HG03025 (cell line): ENCODE measurements at regions not wholly inside any gene's neighbourhood (a gene's known extent, or its start where the extent isn't known, plus 50 kb on each side); places are given as distances from the start of the nearest gene placed in this dataset.

Source experiments
- ATAC-seq: cut with Tn5 transposase; IDR thresholded peaks from one replicate; pipeline ENCODE4 v1.9.1; 2021; ENCODE audit warnings: mild to moderate bottlenecking, moderate library complexity; ENCODE audit not compliant: unreplicated experiment, low FRiP score

- ATAC-seq, result no peak
Observed at GRCh38 chr9:82284758-82285157, 296.2 kb downstream of the SPATA31D1 start.

- no peak for ATAC-seq
Observed at GRCh38 chr9:82295181-82295580, 306.6 kb downstream of the SPATA31D1 start.

- no peak for ATAC-seq
Observed at GRCh38 chr9:82299870-82300269, 311.3 kb downstream of the SPATA31D1 start.

- no peak for ATAC-seq
Observed at GRCh38 chr9:82302968-82303655, 314.5 kb downstream of the SPATA31D1 start.

DNA sequence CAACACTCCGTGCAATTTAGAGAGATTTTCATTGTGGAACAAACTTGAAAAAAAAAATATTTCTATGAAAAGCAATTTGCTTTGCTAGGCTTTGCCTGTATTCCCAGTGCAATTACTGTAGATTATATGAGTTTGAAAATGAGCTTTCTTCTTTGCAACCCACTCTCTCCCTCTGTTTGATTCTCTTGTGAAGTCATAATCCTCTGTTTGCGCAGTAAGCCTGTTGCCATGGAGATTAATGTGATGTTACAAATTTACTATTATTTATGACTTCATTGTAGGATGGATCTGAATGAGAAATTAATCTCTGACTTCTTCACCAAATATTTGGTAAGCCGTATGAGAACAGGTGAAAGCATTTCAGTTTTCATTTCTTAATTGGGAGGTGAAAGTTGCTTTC, 320.3 kb downstream of the SPATA31D1 start:
- no peak for ATAC-seq

GRCh38 chr9:82313697-82314096, 325.1 kb downstream of the SPATA31D1 start:
- ATAC-seq, result no peak

DNA sequence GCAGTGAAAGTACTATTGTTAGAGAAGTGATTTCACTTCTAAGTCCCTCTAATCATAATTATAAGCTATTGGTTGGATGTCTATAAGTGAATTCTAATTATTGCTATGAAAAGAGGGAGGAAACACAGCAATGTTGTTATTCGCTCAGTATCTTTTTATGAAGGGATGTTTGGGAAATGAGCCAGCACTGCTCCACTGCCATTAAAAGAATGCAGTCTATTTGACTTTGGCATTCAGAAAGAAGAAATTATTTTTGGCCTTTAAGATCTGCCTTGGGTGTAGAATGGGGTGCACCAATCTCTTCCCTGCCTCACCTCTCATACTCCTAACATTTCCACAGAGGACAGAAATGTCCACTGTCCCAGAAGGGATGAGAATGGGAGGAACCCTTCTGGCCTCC, 332.0 kb downstream of the SPATA31D1 start:
- no peak for ATAC-seq

- ATAC-seq, result no peak
Observed at GRCh38 chr9:82325907-82326306, 337.3 kb downstream of the SPATA31D1 start.

- no peak for ATAC-seq
Observed at GRCh38 chr9:82327641-82328040, 339.1 kb downstream of the SPATA31D1 start.

GRCh38 chr9:82331079-82331478, 342.5 kb downstream of the SPATA31D1 start:
- ATAC-seq, result no peak

- no peak for ATAC-seq
Observed at GRCh38 chr9:82332018-82332773, 343.6 kb downstream of the SPATA31D1 start.

- no peak for ATAC-seq
Observed at GRCh38 chr9:82332774-82333152, 344.2 kb downstream of the SPATA31D1 start.

- no peak for ATAC-seq
Observed at GRCh38 chr9:82333671-82334070, 345.1 kb downstream of the SPATA31D1 start.

GRCh38 chr9:82334286-82334685, 345.7 kb downstream of the SPATA31D1 start:
- ATAC-seq, result no peak

DNA sequence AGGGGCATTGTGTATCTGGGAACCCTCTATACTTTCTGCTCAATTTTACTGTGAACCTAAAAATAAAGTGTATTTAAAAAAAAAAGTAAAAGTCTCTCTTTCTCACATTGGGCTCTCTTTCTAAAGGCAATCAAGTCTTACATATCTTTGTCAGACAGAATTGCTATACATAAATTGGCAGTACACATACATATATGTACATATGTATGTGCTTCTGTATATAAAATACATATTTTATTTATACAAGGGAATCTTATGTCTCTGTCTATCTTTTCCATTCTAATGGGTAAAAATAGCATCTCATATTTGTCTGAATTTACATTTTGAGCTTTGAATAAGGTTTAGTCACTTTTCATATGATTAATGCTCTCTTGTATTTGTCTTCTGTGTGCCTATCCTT, 348.8 kb downstream of the SPATA31D1 start:
- ATAC-seq, result no peak

DNA sequence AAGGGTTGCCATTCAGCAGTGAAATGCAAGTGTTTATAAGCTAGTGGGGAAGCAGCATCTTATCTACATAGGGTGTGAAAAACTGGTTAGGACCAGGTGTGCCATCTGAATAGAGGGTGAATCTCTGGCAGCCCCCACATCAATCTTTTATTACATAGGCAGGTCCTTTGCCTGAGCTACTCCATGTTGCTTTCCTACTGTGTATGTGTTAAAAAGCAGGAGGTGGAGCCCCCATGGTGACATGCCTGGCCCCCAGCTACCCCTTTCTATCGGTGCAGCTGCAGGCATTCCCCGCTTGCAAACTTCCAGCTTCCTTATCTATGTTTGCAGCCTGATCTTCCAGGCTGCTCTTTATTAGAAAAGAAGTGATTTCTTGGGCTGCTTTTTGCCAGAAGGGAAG, 353.5 kb downstream of the SPATA31D1 start:
- ATAC-seq, result no peak

GRCh38 chr9:82346040-82346439, 357.5 kb downstream of the SPATA31D1 start:
- no peak for ATAC-seq

DNA sequence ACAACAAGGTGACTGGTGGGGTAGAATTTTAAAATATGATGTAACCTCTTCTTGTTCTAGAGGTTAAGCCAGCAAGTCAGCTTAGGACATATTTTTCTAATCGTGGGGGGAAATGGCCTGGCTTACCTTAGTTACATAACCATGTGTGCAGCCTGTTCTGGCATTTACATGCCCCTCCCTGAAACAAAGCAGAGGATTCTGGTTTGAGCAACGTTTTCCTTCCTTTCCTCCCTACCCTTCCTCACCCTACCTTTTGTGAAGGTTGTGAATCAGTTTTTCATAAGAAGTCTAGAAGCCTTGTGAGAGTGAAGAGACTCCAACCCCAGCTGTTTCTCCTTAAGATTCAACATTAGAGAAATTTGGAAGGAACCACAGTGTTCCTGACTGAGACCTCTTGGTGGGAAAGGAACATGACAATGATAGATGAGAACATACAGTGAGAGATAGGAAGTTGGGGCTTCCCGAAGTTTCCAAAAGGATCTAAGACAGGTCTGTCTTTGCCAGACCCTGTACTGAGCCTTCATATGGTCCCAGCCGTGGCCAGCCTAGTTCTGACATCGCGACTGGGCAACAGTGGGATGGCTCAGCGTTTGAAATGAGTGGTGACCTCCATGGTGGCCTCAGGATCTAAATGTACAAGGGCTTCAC, 365.2 kb downstream of the SPATA31D1 start:
- no peak for ATAC-seq

GRCh38 chr9:82354279-82354659, 365.7 kb downstream of the SPATA31D1 start:
- ATAC-seq, result no peak

DNA sequence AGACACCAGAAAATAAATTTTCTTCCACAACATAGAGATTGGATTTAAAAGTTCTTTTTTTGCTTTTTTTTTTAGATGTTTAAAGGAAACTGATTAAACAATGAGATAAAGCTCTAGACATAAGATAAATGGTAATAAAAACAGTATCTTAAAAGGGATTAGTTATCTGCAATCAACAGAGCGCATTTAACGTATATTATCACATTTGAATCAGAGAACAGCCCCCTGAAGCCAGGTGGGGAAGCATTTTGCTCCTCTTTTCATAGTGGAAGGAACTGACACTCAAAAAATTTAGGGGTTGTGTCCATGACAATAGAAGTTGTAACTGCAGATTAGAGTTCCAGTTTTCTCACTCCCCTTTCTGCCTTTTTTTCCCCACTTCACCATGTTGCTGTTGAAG, 367.6 kb downstream of the SPATA31D1 start:
- ATAC-seq, result no peak

DNA sequence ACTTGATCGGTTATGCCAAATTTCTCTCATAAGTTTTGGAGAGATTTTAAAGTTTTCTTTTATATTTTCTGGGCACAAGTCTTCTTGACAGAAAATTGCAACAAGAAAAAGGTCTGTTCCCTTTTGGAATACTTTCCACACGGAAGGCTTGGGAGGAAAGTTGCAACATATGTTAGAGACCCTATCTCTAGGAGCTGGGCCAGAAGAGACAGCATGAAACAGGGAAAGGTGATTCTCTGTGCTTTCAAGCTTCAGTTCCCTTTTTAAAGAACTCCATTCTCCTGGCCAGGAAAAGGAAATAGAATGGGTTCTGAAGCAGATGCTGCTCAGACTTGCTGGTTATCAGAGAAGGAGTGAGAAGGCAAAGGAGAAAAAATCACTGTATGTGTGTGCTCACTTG, 368.3 kb downstream of the SPATA31D1 start:
- no peak for ATAC-seq

DNA sequence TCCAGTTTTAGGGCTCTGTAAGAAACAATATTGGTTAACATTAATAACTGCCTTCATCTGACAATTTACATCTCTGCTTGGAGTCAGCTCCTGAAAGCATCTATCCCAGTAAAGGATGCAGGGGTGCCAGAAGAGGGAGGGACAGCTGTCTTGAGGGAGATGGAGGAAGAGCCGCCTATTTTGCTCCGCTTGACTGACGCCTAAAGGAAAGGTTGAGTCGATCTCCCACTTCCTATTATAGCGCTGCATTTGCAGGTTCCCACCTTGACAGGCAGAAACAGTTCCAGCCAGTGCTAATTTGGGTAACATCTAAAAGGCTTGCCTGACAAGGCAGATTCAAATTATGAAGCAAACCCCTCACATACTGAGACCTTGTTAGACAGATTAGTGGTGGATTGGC, 374.6 kb downstream of the SPATA31D1 start:
- no peak for ATAC-seq
